Stomach (tissue), 4 donors: ENCODE measurements at regions not wholly inside any gene's neighbourhood (a gene's known extent, or its start where the extent isn't known, plus 50 kb on each side); places are given as distances from the start of the nearest gene placed in this dataset.

Experiments used
- CTCF ChIP-seq, 7 experiments: fragments of 450-650 bp in 4 of 7; fragments of 200-600 bp in 3 of 7; sonication (generic) in 3 of 7; IDR thresholded peaks; one replicate each; pipeline ENCODE4 v1.5.1; 2016 to 2019; ENCODE audit warnings: antibody characterized with exemption in 7 of 7, control low read depth in 2 of 7, mild to moderate bottlenecking in 1 of 7
- EP300 ChIP-seq: sonication (generic); formaldehyde crosslinking; IDR thresholded peaks from one replicate; pipeline ENCODE4 v1.6.1; 2017; ENCODE audit warnings: antibody characterized with exemption
- POLR2A ChIP-seq, 4 donors: fragments of 450-650 bp; IDR thresholded peaks; one replicate each; pipeline ENCODE4 v1.6.1; 2016; ENCODE audit warnings: antibody characterized with exemption in 4 of 4, control low read depth in 2 of 4, mild to moderate bottlenecking in 1 of 4, moderate library complexity in 1 of 4
- POLR2AphosphoS5 ChIP-seq, 3 donors: sonication (generic); formaldehyde crosslinking; IDR thresholded peaks; one replicate each; pipeline ENCODE4 v1.6.1; 2016; ENCODE audit warnings: antibody characterized with exemption in 3 of 3

- no peak for TF ChIP-seq EP300
- no peak for TF ChIP-seq CTCF (IDR thresholded peaks at IDR 0.05)
- TF ChIP-seq POLR2AphosphoS5 (IDR thresholded peaks at IDR 0.05) = no peak
- no peak for TF ChIP-seq POLR2A (IDR thresholded peaks at IDR 0.05)
Observed at GRCh38 chr5:12467799-12468198, 563.6 kb upstream of the CTNND2 start.
